Chondrocyte (in vitro differentiated cells): ENCODE measurements at regions not wholly inside any gene's neighbourhood (a gene's known extent, or its start where the extent isn't known, plus 50 kb on each side); places are given as distances from the start of the nearest gene placed in this dataset. TPM values are rescaled to one million over a fixed set of nuclear protein-coding genes. Genes with fewer than 3 reads are reported as not detected.

Experiments
- DNase-seq: peaks from one replicate; pipeline ENCODE4 v3.0.0; 2021; ENCODE audit warnings: mixed read lengths, low spot score
- H3K27ac Mint-ChIP-seq: one replicate; pipeline ENCODE4 v1.8.0; 2021; ENCODE audit warnings: mild to moderate bottlenecking, moderate library complexity, mixed read lengths; ENCODE audit not compliant: unreplicated experiment
- H3K27me3 Mint-ChIP-seq: 2 replicates; pipeline ENCODE4 v1.8.0; 2021; ENCODE audit warnings: low read depth, mixed read lengths
- H3K36me3 Mint-ChIP-seq: 2 replicates; pipeline ENCODE4 v1.8.0; 2021; ENCODE audit warnings: low read depth, mixed read lengths
- H3K4me1 Mint-ChIP-seq: 2 replicates; pipeline ENCODE4 v1.8.0; 2021; ENCODE audit warnings: low read depth, mild to moderate bottlenecking, mixed read lengths
- H3K4me3 Mint-ChIP-seq: one replicate; pipeline ENCODE4 v1.8.0; 2021; ENCODE audit warnings: mild to moderate bottlenecking, moderate library complexity, mixed read lengths; ENCODE audit not compliant: unreplicated experiment
- H3K9me3 Mint-ChIP-seq: 2 replicates; pipeline ENCODE4 v1.8.0; 2021; ENCODE audit warnings: low read depth, mixed read lengths
- microRNA-seq: library from miRNA; unstranded; fragments of <30 nt; microRNA quantifications from one replicate; pipeline ENCODE4 v1.2.0, GENCODE V29; 2020; ENCODE audit warnings: borderline number of aligned reads
- TF ChIP-seq, protein P1 (sequence below): fragments of 200-600 bp; sonication (generic); IDR thresholded peaks from 2 replicates; pipeline ENCODE4 v1.5.0; 2021; ENCODE audit warnings: antibody characterized with exemption, mild to moderate bottlenecking, moderate library complexity

DNA sequence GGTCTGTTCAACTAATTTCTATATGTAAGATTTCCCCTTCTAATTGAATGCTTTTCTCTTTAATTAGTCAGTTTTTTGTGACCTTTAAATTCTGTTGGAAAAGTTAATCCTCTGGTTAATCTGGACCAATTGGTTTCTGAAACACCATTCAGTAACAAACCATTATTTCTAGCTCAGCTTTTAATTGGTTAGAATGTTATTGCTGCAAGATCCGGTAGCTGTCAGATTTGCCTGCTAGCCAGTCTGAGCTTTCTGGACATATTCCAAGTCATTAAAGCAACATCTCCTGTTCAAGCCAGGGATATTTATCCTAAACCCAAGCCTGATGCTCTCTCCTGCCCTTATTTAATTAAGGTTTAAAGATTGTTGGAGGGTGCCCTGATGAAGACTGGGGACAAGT lies 55.1 kb upstream of the FBXL4 start:
- Mint-ChIP-seq H3K4me3 (no peak overlapping the region), H3K36me3 (no peaks in the 10 kb centered on the region), H3K27me3 (peaks cover 13% of the 10 kb centered on the region), H3K4me1 (no peaks in the 10 kb centered on the region), H3K9me3 (no peaks in the 10 kb centered on the region), H3K27ac (no peak overlapping the region)
- TF ChIP-seq, protein P1, sequence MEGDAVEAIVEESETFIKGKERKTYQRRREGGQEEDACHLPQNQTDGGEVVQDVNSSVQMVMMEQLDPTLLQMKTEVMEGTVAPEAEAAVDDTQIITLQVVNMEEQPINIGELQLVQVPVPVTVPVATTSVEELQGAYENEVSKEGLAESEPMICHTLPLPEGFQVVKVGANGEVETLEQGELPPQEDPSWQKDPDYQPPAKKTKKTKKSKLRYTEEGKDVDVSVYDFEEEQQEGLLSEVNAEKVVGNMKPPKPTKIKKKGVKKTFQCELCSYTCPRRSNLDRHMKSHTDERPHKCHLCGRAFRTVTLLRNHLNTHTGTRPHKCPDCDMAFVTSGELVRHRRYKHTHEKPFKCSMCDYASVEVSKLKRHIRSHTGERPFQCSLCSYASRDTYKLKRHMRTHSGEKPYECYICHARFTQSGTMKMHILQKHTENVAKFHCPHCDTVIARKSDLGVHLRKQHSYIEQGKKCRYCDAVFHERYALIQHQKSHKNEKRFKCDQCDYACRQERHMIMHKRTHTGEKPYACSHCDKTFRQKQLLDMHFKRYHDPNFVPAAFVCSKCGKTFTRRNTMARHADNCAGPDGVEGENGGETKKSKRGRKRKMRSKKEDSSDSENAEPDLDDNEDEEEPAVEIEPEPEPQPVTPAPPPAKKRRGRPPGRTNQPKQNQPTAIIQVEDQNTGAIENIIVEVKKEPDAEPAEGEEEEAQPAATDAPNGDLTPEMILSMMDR = no peak
- no peak for DNase-seq

DNA sequence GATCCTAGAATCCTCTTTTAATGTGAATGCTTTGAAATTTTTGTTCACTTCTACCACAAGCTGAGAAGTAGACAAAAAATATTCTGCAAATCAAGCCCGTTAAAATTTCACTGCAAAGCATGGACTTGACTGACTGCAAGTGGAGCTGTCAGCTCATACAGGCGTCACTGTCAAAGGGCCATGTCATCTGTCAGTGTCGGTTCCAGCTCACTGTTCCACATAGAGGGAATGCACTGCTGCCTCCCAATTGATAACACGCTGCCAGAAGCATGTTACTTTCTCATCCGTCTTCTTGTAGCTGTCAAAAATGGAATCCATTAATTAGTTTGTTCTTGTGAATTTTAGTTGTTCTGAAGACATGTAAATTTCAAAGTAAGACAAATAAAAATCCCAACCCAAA lies 50.4 kb upstream of the FBXL4 start:
- H3K36me3 Mint-ChIP-seq = no peaks in the 10 kb centered on the region
- no peak overlapping the region for H3K4me3 Mint-ChIP-seq
- H3K27me3 Mint-ChIP-seq = peaks cover 20% of the 10 kb centered on the region
- no peaks in the 10 kb centered on the region for H3K4me1 Mint-ChIP-seq
- TF ChIP-seq, protein P1 = no peak
- H3K9me3 Mint-ChIP-seq = no peaks in the 10 kb centered on the region
- no peak overlapping the region for H3K27ac Mint-ChIP-seq
- no peak for DNase-seq

Small RNA genes lying in the stretch of these regions (microRNA-seq; reads per million reads assigned to microRNA genes)
- not detected for gene MIR548AI
